ENCODE measurements at regions not wholly inside any gene's neighbourhood (a gene's known extent, or its start where the extent isn't known, plus 50 kb on each side); places are given as distances from the start of the nearest gene placed in this dataset.

- no peak for DNase-seq
Measured at GRCh38 chr6:84459401-84459800, 232.0 kb upstream of the CEP162 start.

- DNase-seq, result no peak
Measured at GRCh38 chr6:84458271-84458670, 230.8 kb upstream of the CEP162 start.

GRCh38 chr6:84457276-84457675 lies 229.8 kb upstream of the CEP162 start:
- no peak for DNase-seq

GRCh38 chr6:84456803-84457202 lies 229.4 kb upstream of the CEP162 start:
- DNase-seq, result no peak

GRCh38 chr6:84455511-84456029 lies 228.1 kb upstream of the CEP162 start:
- peak; percentile 18 for DNase-seq

GRCh38 chr6:84453499-84453898 lies 226.1 kb upstream of the CEP162 start:
- peak; percentile 53 for DNase-seq

GRCh38 chr6:84450018-84450417 lies 222.6 kb upstream of the CEP162 start:
- no peak for DNase-seq

GRCh38 chr6:84449220-84449619 lies 221.8 kb upstream of the CEP162 start:
- peak; percentile 40 for DNase-seq

GRCh38 chr6:84448331-84448730 lies 220.9 kb upstream of the CEP162 start:
- no peak for DNase-seq

- no peak for DNase-seq
Measured at GRCh38 chr6:84447651-84448050, 220.2 kb upstream of the CEP162 start.

GRCh38 chr6:84445068-84445467 lies 217.6 kb upstream of the CEP162 start:
- DNase-seq, result no peak

- no peak for DNase-seq
Measured at GRCh38 chr6:84442208-84442607, 214.8 kb upstream of the CEP162 start.

- DNase-seq, result peak; percentile 11
Measured at GRCh38 chr6:84441456-84441855, 214.0 kb upstream of the CEP162 start.

- no peak for DNase-seq
Measured at GRCh38 chr6:84434550-84434949, 207.1 kb upstream of the CEP162 start.

- DNase-seq, result peak; percentile 50
Measured at GRCh38 chr6:84432619-84433018, 205.2 kb upstream of the CEP162 start.

GRCh38 chr6:84428300-84428907 lies 201.0 kb upstream of the CEP162 start:
- peak; percentile 53 for DNase-seq

- no peak for DNase-seq
Measured at GRCh38 chr6:84425971-84426705, 198.7 kb upstream of the CEP162 start.

- no peak for DNase-seq
Measured at GRCh38 chr6:84424956-84425355, 197.5 kb upstream of the CEP162 start.

GRCh38 chr6:84422380-84422968 lies 195.0 kb upstream of the CEP162 start:
- DNase-seq, result peak; percentile 37

- no peak for DNase-seq
Measured at GRCh38 chr6:84421031-84421430, 193.6 kb upstream of the CEP162 start.

- peak; percentile 94 for DNase-seq
Measured at GRCh38 chr6:84417260-84417659, 189.8 kb upstream of the CEP162 start.

GRCh38 chr6:84416043-84416657 lies 188.7 kb upstream of the CEP162 start:
- DNase-seq, result no peak

- no peak for DNase-seq
Measured at GRCh38 chr6:84415517-84415916, 188.1 kb upstream of the CEP162 start.

- DNase-seq, result no peak
Measured at GRCh38 chr6:84415068-84415467, 187.6 kb upstream of the CEP162 start.
